ENCODE measurements at regions not wholly inside any gene's neighbourhood (a gene's known extent, or its start where the extent isn't known, plus 50 kb on each side); places are given as distances from the start of the nearest gene placed in this dataset.
A peak's percentile ranks its signal among the peaks of the same experiment; 100 is the strongest.
"Not testable (repeated sequence)": the region's sequence is repeated elsewhere in the genome, so short reads cannot be mapped to it uniquely, and the experiment has no call there.

DNA sequence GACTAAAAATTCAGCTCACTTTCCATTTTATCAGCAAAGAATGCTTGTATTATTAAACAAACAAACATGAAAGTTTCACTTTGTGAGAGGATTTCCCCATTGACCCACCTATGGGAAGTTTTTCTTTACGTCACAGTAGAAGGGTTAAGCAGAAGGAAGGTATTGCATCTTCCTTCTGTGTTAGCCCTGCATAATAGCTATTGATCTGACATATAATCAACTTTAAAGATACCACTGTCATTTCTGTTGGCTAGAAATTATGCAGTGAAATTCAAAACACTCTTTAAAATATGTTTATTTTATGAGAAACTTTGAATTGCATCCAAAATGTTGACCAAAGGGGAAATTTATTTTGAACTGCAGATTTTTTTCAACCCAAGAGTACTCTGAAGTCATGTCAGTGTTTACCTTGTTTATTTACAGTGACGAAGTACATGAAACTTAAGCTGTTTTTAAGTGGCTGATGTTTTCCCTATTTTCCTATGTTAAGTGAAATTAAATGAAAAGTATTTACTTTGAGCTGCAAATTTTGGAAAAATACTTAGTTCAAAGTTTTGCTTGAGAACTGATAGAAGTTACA, 566.4 kb downstream of the ZEB2 start:
- no peak for DNase-seq (ENCODE audit: low read depth)

DNA sequence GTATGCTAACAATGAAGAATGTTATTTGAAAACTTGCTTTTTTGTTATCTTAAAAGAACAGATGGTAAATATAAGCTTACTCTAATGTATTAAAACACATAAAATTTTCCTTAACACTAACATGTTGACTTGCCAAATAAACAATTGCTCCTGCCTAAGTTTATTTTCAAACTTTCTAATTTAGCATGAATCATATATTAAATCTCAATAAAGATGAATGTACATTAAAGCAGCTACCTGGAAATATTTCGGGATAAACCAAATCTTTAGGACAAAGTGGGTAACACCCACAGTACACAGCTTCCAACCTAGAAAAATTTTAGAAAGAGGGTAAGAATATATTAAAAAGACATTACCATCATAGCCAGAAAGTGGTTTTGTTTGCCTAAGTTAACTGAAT, 567.4 kb downstream of the ZEB2 start:
- DNase-seq (ENCODE audit: low read depth) = no peak

DNA sequence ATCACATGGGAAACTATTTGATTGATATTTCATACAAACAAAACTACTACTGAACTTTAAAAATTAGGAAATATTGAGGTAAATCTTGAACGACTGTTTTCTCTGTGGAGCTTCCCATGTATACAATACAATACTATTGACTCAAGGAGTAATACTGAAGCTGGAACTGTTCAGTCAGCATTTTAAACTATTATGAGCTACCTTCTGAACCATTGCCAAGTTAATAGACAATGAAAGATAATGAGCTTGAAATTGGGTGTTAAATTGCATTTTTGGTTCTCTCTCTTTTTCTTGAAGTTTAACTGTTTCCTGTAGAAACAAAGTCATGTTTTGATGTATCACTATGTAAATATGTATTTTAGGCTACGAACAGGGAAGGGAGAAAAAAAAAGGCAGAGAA, 569.2 kb downstream of the ZEB2 start:
- DNase-seq (ENCODE audit: low read depth) = no peak

DNA sequence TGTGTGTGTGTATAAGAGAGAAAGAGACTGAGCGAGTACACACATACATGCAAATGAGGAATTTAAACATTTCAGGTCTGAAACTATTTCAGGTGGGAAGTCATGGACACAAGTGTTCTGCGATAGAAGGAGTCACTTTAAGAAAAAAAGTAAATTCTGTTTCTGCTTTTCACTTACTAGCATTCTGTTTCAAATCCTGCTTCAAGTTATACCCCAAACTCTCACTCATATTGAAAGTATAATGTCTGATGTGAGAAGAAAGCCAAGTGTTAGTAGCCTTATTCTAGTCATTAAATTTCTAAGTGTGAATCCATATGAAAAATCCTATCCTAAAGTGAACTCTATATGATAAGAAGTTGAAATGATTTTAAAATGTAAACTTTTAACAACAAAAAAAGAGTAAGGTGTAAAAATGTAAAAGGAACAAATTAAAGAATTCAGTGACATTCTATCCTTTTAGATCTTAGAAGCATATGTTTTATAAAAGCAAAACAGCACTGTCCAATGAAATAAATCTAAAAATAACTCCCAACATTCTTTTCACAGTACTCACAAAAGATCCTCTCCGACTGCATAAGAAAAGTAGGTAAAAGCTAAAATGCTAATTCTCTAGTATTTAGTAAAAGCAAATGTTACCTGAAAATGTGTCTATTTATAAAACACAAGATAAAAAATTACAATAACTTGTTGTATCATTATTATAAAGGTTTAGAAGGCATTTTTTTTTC, 570.6 kb downstream of the ZEB2 start:
- peak; percentile 7 for DNase-seq (ENCODE audit: low read depth)

DNA sequence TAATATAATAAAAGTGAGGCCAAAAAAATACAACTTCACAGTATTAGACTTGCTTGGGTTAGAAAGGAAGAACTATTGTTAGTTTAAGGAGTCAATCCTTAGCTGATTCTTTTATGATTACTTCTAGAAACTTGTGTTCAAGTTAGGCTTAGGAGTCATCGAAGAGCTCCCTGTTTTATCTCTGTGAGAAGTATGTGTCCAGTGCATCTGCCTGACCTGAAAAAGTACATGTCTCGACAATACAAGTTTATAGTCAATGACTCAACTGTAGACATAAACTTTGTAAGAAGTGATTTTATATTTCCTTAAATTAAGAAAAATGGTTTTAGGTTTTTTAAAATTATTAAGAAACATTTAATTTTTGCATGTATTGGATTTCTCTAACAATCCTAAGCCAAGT, 571.2 kb downstream of the ZEB2 start:
- peak; percentile 21 for DNase-seq (ENCODE audit: low read depth)

DNA sequence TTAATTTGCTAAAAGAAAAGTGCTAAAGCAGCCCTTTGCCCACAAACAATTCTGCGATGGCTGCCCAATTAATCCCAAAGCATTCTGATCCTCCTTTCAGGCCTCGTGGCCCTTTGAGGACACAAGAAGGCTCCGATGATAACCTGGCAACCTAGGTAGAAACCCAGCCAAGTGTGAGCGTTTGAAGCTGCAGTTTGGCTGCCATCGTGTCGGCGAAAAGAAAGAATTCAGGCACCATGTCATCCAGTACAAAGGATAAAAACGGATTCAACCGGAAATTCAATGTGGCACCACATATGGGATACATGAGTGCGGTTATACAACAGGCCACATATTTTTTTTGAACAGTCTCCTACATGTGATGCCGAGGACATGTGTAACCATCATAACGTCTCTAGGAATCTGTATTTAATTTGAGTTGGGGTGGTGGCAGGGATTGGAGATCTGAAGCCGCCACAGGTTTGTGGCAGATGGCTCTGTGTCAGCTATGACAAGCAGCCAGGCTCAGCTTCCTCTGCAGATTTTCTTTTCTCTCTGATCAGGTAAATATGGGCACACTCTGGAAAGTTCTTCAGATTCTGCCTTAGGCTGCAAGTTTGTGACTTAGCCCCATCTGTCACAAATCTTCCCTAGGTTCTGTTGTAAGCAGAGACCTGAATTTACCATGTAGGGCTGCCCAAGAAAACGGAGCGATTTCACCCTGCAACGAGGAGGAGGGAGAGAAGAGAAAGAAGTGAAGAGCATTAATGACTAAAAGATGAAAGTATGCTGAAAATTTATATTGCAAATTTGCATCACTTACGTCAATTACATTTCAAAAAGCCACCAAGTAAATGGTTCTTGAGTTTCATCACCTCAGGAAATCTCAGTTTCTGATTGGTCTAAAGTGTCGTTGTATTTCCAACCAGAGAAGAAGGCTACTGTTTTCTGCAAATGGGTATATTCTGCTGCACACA, 573.2 kb downstream of the ZEB2 start:
- DNase-seq (ENCODE audit: low read depth) = no peak

DNA sequence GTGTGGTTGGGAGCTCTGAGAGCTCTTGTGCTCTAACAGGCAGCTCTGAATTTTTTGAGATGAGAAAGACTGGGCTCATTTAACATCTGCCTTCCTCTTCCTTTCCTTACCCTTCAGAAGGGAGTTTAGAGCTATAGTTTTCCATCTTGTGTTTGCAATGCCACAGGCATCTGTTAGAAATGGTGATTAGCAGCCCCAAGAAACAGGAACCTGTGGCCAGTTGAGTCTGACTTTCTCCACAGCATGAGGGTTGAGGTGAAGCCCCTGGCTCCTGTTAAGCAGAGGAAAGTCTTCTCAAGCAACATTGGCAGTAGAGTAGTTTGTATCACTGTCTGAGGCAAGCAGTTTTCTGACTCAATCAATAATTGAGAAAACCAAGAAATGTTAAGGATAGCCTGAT, 577.4 kb downstream of the ZEB2 start:
- no peak for DNase-seq (ENCODE audit: low read depth)

DNA sequence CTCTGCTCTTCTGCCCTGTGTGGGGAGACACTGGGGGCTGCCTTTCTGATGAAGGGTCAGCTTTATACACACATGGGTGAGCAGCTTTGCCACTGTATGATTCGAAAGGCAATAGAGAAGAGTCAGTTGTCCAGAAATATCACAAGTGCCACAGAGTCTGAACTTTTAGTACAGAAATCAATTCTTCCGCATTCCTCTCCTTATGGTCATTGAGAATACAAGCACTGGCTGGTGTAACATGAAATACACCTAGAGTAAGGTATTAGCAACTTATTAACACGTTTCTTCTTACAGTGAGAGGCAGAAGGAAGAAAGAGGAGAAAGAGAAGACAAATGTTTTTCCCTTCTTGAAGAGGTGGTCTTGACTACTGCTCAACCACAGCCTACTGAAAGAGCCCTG, 579.2 kb downstream of the ZEB2 start:
- DNase-seq (ENCODE audit: low read depth) = no peak

DNA sequence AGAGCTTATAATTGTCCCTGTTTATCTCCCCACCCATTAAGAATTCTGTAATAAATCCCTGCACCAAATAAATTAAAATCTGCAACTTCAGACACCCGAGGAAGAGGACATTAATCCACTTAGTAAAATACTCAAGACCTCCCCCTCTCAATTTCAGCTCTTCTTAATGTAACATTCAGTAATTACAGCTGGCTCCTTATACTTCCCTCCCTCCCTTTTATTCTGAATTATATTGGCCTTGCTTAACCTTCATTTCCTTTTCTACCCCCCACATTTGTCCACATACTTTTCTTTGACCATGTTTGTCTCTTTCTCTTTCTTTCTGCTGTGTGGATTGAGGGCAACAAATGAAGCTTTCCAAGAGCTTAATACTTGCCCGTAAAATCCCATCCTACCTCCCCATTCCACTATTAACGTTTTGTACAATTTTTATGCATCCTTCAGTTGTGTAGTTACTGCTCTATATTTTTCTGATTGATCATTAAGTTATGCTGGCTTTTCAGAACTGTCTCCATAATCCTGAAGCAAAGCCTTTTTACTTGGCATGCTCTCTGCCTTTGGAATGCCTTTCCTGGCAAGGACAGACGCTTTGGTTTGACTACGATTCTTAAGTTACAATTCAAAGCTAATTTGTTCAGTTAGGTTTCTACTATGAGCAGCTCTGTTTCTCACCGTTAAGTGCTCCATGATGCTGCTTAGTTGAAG, 580.1 kb downstream of the ZEB2 start:
- DNase-seq (ENCODE audit: low read depth) = peak; percentile 4

DNA sequence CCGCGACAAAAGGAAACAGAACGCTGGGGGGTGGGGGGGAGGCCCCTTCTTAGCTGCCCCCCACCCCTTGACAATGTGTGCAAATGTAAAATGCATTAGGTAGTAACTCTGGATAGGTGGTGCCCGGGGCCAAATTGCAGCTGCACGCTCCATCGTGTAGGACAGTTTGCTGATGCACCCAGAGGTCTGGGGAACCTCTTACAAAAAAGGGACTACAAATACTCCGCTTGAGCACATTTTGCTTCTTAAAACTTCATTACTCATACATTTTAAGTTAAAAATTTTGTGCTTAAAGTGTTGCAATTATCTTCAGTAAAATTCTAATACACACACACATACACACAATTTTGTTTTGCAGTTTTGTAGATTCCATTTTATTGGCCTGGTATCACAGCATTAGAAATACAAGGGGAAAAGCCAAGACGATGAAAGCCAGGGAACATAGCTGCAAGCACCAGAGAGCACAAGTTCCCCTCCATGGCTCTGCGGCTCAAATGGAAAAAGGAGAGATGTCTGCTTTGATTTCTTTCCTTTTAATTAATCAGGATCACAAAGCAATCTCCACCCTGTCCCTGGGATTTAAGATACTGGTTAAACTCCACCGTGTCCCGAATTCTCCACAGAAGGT, 582.1 kb downstream of the ZEB2 start:
- no peak for DNase-seq (ENCODE audit: low read depth)

DNA sequence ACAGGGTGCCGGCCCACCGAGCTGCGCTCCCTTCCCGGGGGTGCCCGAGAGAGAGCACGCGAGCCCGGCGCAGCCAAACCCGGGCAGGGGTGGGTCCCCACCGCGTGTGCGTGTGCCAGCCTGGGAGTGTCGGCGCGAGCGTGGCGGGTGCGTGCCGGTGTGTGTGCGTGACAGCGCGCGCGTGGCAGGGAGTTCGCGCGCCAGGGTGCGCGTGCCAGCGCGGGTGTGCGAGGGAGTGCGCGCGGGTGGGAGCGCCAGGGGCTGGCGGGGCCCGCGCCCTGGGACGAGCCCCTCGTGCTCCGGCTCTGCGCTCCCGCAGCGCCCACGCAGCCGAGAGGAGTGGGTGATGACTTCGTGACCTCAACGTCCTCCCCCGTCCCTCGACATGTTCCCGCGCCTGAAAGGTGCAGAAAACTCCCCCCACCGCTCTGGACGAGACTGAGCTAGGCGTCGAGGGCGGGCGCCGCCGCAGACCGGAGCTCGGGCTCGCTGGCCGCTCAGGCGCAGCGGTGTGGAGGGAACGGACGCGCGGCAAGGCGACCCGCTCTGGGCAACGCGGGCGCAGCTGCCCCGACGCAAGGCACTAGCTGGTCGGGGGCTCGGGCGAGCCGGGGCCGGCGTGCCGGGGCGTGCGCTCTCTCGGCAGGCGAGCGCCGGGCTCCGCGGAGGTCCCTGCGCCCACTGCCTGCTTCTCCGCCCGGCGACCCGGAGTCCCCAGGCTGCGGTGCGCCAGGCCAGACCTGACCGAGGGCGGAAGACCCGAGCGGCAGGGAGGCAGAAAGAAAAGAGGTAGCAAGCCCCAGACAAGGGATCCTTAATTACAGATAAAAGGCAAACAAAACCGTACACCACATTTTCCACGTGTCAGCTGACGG, 582.8 kb downstream of the ZEB2 start:
- DNase-seq (ENCODE audit: low read depth) = peak; percentile 21

DNA sequence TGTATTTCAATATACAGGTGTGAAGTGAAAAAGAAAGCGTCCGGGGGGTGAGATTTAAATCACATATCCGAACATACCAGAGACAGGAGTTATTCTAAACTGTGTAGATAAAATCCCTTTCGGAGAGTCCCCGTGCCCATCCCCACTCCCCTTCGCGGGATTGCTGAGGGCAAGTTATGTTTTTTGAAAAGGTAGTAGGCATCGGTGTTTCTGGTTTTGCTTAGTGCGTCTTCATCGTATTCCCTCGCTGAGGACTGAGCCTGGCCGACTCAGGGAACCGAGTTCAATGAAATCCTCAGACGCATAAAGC, 583.4 kb downstream of the ZEB2 start:
- peak; percentile 23 for DNase-seq (ENCODE audit: low read depth)

DNA sequence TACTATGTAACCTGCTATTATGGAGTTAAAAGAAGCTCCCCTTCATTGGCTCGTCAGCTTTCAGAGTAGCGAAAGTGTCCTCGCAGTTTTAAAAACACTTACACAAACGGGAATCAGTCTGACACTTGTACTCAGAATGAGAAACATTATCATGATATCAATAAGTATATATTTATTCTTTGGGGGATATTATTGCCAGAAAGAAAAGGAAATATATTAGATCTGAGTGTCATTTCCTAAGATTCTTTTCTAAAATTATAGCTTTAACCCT, 584.5 kb downstream of the ZEB2 start:
- DNase-seq (ENCODE audit: low read depth) = no peak

DNA sequence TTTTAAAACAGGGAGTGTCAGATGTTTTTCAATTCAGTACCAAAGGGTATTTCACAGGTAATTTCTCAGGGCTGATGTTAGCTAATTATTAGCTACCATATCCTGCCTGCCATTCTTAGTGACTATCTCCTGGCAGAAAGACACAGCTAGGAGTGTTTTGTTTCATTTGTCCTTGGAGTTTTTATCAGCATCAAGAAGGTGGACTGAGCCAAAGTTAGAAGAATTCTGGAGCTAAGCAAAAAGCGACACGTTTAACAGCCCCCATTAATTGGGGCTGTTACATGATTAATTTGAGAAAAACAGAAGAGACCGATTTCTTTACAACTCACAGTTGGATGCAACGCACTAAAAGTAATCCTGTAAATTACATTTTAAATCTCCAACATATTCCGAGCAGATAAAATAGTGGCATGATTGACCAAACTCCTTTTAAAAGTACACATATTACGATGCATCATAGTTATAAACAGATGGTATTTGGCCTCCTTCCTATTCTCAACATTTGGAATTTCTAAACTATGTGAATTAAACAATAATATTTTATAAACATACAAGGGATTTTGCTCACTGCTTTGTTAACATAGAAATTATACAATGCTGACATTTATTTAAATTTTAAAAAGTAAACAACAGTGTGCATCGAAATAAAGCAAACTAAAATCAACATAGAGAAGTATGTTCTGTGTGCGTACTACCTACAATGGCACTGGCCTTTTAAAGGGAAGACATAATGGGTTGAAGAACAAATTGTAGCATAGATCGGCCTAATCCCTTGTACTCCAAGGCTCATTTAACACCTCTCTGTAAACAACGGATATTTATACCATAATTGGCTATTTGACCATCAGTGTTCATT, 585.1 kb downstream of the ZEB2 start:
- no peak for DNase-seq (ENCODE audit: low read depth)

DNA sequence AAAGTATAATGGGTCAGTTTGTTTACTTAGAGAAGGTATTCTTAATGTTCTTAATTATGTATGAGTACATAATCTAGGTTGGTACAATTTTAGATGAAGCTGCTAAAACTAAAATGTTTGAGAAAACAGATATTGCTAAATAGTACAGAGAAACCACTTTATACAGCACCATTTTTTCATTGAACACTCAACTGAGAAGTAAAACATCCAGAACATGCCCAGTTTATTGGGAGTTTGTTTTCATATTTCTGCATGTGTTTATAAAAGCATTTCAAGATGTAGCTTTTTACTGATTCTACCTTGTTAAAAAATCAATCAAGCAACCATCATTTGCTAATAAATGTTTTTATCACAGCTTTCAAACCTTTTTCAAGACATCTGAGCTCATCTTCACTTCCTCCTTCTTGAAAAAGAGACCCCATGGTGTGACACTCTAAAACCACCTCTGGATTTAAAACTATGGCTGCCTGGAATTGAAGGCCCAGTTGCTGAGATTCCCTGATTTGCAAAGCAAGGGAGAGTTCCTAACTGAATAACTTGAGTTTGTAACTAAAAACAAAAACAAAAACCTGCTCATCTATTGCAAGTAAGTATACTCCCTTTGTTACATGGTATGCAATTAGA, 585.9 kb downstream of the ZEB2 start:
- DNase-seq (ENCODE audit: low read depth) = no peak

DNA sequence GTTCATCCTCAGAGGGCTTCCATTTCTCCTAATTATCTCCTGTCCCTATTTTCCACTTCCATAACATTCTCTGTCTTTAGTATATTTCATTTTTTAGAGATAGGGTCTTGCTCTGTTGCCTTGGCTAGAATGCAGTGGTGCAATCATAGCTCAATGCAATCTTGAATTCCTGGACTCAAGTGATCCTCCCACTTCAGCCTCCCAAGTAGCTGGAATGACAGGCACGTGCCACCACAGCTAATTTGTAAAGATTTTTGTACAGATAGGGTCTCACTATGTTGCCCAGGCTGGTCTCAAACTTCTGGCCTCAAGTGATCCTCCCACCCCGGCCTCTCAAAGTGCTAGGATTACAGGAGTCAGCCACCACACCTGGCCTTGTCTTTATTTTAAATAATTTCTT, 589.0 kb downstream of the ZEB2 start:
- DNase-seq (ENCODE audit: low read depth) = no peak

DNA sequence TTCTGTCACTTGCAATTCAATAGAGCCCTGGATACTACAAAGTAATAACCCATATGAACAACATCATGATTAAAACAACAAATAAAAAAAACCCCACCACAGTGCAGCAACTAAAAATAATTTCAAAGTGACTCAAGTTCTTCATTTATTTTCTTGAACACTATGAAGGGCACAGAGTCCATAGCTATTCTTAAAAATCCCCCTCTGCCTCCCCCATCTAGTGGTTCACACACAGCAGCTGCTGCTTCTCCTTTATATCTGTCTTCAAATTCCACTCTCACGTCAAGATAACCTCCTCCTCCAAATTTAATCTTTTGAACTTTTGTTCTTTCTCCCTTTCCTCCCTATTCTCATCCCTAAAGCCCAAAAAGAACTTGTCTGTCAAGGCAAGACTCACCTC, 591.3 kb downstream of the ZEB2 start:
- peak; percentile 33 for DNase-seq (ENCODE audit: low read depth)

DNA sequence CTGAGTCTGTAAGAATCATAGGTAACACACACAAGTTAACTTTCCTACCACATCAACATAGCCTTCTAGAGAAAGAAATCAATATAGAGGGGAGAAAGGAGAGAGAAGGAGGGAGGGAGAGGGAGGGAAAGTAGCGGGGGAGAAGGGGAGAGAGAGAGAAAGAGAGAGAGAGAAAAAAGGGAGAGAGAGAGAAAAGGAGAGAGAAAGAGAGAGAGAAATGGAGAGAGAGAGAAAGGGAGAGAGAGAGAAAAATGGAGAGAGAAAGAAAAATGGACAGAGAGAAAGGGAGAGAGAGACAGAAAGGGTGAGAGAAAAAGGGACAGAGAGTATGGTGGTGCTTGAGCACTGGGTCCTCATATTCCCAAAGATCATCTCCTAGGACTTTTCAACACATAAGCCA, 591.7 kb downstream of the ZEB2 start:
- DNase-seq (ENCODE audit: low read depth) = no peak

DNA sequence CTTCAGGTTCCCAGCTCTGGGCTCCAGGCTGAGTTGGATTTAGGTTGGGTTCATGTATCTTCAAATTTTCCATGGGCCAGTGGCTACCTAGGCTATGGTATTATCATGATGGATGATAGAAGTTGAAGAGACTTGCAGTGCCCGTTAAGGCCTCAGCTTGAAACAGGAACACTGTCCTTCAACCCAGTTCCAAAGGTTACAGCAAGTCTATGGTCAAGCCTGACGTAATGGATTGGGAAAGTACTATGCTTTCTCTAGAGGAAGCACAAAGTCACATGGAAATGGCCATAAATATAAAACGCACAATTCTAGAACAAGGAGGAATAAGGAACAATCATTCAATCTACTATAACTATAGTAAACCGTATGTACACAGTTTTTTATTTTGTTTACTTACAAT, 593.2 kb downstream of the ZEB2 start:
- no peak for DNase-seq (ENCODE audit: low read depth)

DNA sequence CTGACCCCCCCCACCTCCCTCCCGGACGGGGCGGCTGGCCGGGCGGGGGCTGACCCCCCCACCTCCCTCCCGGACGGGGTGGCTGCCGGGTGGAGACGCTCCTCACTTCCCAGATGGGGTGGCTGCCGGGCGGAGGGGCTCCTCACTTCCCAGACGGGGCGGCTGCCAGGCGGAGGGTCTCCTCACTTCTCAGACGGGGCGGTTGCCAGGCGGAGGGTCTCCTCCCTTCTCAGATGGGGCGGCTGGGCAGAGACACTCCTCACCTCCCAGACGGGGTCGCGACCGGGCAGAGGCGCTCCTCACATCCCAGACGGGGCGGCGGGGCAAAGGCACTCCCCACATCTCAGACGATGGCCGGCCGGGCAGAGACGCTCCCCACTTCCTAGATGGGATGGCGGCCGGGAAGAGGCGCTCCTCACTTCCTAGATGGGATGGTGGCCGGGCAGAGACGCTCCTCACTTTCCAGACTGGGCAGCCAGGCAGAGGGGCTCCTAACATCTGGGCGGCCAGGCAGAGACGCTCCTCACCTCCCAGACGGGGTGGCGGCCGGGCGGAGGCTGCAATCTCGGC, 597.6 kb downstream of the ZEB2 start:
- not testable (repeated sequence) for DNase-seq (ENCODE audit: low read depth)

Measured in amniotic epithelial cell (primary cell).